HG03342 (cell line): ENCODE measurements at regions not wholly inside any gene's neighbourhood (a gene's known extent, or its start where the extent isn't known, plus 50 kb on each side); places are given as distances from the start of the nearest gene placed in this dataset.
"Not testable (repeated sequence)": the region's sequence is repeated elsewhere in the genome, so short reads cannot be mapped to it uniquely, and the experiment has no call there.

Experiments used
- ATAC-seq: cut with Tn5 transposase; IDR thresholded peaks from one replicate; pipeline ENCODE4 v1.9.1; 2021; ENCODE audit warnings: mild to moderate bottlenecking, moderate library complexity; ENCODE audit not compliant: unreplicated experiment

DNA sequence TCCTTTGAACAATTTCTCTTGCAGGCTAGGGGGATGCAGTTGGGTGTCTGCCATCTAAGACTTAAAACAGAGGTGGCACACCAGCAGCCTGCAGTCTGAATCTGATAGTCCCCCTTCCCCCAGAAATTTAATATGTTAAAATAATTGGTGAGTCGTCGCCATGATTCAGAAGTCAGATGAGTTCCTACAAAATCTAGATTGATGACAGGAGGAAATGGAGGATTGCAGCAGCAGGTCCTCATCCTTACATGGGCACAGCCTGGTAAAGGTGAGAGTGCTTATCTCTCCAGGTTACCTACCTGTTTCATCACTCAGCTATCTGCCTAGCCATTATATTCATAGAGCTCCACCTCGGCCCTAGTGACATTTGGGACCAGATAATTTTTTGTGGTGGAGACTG lies 112.3 kb downstream of the PCSK1 start:
- no peak for ATAC-seq

DNA sequence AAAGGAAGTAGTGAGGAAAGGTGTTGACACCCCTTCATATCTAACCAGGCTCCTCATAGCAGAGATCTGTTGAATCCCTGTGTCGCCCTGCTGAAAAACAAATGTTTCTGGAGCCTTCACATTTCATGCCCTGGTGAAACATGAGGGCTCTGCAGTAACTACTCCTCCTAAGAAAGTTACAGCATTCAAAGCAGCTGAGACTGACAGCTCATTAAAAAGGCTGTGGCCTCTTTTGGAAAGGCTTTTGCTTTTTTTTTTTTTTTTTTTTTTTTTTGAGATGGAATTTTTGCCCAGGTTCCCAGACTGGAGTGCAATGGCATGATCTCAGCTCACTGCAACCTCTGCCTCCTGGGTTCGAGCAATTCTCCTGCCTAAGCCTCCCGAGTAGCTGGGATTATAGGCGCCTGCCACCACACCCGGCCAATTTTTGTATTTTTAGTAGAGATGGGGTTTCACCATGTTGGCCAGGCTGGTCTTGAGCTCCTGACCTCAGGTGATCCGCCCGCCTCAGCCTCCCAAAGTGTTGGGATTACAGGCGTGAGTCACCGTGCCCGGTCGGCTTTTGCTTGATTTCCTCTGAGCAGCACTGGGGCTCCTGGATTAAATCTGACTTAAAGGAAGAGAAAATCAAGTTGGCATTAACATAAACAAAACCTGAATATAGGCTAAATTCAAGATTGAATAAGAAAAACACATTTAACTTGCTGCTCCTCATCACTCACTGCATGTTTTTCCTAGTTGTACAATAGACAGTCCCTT lies 112.9 kb downstream of the PCSK1 start:
- not testable (repeated sequence) for ATAC-seq

DNA sequence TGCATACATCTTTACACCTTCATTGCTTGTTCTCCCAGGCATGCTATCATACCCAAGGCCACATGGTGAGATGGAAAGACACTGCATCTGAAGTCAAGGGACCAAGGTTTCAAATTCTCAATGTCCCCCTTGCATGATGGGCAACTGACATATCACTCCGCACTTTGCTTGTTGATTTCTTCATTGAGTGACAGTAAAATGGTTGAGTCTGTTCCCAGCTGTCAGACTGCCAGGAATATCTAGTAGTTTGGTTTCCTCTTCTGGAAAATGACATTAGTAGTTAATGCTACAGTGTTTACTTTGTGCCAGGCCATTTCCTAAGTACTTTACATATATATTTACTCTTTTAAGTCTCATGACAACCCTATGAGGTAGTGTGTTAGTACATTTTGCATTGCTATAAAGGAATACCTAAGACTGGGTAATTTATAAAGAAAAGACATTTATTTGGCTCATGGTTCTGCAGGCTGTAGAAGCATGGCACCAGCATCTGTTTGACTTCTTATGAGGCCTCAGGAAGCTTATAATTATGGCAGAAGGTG lies 114.4 kb downstream of the PCSK1 start:
- no peak for ATAC-seq

DNA sequence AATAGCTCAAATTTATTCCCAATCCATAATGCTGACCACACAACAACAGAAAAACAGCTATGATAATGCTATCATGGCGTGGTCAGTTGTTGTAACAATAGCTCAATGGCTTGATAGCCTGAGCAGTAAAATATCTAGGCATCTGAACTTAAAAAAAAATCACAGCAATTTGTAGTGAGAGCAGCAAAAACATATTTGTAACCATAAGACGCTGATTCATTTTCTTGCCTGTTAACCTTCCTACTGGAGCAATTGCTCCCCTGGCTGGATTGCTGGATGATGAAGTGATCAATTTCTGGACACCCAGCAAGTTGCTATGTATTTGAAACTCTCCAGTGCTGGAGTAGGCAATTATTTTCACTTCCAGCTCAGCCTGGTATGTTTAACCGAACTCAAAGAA lies 115.1 kb downstream of the PCSK1 start:
- ATAC-seq = no peak

DNA sequence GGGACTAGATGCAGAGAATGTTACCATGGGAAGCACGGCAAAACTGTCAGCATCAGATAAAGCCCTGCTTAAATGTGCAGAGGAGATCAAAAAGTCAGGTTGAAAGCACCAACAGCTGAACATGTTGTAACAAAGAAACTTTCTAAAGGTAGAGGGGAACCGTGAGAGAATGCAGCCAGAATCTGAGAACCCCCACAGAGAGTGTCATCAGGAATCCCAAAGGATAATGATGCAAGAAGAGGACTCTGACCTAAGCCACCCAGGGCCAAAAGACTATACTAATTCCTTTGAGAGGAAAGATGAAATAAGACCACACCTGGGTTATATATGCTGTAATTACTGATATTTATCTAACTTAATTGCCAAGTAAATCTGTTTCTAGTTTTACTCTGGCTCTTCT lies 116.6 kb downstream of the PCSK1 start:
- ATAC-seq = no peak

DNA sequence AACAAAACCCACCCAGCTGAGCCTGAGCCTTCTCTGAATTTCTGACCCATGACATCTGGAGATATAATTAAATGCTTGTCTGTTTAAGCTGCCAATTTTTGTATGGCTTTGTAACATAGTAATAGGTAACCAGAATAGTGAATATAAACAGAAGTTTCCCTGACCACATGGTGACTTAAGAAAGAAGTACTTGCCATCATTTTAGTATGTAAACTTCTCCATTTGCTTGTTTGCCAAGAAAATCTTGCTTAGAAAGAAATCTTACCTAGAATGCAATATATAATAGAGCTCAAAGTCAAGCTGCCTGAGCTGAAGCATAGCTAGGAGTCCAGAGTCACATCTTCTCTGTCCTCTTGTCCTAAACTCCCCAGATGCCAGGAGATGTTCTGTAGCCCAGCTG lies 117.0 kb downstream of the PCSK1 start:
- peak; percentile 16 for ATAC-seq

DNA sequence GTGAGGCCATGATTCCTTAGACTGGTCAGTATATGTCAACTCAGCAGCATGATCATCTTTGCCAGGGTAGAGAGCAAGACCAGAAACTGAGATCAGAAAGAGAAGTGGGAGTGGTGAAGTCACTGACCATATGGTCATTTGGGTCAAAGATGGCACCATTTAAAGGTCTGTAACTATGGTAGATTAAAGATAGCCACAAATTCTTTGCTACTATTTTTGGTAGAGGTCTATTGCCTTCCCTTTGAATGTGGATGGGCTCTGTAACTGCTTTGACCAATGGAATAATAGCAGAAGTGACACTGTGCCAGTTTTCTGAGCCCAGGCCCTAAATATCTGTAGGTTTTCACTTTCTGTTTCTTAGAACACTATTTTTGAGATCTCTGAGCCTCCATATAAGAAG lies 117.6 kb downstream of the PCSK1 start:
- peak; percentile 74 for ATAC-seq

DNA sequence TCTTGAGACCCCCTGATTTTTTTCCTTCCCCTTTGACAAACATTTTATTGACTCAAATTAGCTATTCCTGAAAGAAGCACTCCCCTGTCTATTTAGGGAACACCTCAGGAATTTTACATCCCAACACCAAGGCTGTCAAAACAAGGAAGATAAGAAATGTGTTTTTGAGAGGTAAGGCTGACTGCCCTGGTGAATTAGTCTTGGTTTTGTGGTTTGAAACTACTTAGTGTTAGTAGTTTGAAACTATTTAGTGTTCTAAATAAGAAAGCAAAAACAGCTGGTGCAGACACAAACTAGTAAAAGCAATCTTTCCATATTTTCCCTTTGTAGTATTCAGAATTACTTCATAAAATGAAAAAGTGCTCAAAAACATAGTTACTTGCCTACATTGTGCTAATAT lies 120.7 kb downstream of the PCSK1 start:
- ATAC-seq = no peak

DNA sequence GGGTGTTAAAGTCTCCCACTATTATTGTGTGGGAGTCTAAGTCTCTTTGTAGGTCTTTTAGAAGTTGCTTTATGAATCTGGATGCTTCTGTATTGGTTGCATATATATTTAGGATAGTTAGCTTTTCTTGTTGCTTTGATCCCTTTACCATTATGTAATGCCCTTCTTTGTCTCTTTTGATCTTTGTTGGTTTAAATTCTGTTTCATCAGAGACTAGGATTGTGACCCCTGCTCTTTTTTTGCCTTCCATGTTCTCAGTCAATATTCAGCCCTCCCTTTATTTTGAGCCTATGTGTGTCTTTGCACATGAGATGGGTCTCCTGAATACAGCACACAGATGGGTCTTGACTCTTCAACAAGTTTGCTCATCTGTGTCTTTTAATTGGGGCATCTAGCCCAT lies 126.0 kb downstream of the PCSK1 start:
- not testable (repeated sequence) for ATAC-seq

DNA sequence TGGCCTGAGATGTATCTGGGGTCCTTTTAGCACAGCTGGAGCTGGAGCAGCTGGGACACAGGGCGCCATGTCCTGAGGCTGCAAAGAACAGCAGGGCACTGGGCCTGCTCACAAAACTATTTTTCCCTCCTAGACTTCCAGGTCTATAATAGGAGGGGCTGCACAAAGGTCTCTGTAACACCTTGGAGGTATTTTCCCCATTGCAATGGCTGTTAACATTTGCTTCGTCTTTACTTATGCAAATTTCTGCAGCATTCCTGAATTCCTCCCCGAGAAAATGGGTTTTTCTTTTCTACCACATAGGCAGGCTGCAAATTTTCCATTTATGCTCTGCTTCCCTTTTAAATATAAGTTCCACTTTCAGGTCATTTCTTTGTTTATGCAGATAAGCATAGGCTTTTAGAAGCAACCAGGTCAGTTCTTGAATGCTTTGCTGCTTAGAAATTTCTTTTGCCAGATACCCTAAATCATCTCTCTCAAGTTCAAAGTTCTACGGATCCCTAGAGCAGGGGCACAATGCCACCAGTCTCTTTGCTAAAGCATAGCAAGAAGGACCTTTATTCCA lies 130.8 kb downstream of the PCSK1 start:
- ATAC-seq = no peak

DNA sequence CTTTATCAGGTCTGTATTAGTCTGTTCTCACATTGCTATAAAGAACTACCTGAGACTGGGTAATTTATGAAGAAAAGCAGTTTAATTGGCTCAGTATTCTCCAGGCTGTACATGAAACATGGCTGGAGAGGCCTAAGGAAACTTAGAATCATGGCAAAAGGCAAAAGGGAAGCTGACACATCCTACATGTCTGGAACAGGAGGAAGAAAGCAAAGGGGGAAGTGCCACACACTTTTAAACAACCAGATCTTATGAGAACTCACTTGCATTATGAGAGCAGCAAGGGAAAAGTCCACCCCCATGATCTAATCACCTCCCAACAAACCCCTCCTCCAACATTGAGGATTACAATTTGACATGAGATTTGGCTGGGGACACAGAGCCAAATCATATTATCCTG lies 132.1 kb downstream of the PCSK1 start:
- no peak for ATAC-seq

DNA sequence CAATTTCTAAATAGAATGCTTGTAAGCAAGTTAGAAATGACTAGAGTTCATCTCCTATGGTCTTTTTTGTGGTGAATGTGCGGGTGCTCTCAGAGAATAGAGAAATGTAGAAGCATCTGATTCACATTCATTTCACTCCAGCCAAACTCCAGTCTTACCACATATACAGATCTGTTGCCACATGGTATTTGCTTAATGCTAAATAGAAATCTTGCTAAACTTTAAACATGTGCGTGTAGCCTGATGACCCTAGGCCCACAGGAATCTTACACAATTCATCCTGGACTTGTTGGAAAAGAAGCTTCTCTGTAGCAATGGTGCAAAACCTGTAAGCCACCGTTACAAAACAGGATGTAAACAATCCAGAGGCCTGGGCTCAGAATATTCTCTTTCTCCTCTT lies 135.2 kb downstream of the PCSK1 start:
- no peak for ATAC-seq

DNA sequence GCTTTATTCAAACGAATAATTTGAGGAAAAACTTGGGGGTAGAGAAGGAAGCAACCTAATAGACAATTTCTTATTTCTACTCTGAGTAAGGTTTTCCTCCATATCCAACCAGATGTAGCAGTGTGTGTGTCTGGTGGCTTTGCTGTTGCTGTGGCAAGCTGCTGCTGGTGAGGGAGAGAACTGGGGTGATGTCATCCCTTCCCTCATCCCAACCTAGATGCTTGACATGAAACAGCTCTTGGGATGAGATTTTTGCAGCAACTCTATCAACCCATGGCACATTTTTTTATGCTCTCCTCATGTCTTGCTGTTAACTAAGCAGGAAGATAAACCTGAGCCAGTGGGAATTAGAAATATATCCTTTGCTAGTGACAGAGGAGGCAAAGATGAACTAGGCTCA lies 135.8 kb downstream of the PCSK1 start:
- ATAC-seq = no peak

DNA sequence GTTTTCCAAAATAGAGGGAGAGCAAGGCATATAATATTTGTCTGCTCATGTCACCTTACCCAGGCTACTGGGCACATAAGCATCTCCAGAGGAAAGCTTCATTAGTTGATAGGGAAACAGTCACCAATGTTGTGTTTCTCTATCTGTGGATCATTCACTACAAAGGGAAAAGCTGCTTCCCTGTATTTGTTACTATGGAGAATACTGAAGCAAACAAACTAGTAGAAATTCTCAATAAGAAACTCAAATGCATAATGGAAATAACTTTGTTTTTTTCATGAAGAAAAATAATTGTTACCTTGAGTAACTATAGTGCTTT lies 138.2 kb downstream of the PCSK1 start:
- ATAC-seq = no peak

DNA sequence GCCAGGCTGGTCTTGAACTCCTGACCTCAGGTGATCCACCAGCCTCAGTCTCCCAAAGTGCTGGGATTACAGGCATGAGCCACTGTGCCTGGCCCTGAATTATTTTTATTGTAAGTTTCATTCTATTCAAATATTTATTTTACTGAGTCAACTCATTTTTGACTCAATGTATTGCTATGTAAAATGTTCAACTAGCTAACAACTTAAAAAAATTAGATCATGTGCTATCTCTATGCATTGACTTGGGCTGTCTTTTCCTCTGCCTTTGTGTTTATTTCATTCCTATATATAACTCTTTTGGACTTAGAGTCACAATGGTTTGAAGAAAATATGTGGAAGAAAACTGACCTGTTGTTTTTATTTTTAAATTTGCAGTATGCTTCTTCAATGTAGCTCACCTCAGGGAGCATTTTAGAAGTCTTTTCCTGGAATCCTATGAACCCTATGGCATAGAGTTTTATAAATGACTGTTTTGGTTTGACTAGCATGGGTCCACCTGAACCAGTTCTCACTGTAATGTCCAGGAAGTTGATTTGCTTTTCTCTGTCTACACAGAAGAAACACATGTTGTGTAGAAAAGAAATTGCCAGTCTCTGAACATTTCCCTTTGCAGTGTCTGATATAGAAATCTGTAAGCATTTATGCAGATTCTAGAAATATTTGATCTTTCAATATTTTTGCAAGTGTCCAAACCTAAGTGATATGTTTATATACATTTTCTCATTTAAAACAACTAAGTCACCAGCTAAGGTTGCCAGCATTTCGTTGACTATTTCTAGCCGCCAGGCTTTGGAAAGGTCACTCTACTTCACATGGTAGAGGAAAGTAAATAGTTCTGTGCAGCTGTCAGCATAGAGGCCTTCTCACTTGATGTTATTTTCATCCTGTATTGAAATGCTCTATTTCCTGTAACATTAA lies 138.8 kb downstream of the PCSK1 start:
- ATAC-seq = no peak

DNA sequence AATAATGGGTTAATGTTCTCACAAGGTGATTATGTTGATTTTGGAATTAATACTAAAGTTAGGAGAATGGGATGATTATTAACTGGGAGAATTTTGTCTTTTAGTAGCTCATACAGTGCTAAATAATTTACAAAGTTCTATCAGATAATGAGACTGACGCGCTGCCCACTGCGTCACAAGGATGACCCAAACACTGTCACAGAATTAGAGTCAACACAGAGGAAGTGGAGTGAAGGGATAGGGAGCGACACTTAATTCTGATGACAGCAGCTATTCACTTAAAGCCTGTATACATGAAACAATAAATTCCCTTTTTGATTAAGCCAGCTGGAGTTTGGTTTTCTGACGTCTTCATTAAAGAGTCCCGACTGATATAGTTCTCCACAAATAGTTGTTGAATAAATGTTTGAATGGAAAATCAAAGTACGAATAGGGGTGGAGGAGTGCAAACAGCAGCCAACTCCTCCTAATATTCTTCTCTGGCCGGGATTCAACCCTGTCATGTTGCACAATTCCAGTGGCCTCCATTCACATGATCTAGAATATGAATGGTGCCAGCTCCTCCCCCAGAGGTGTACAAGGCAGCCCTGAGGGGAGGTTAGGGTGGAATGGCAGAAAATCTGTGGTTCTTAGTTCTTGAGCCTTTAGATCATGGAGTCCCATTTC lies 140.3 kb downstream of the PCSK1 start:
- no peak for ATAC-seq

DNA sequence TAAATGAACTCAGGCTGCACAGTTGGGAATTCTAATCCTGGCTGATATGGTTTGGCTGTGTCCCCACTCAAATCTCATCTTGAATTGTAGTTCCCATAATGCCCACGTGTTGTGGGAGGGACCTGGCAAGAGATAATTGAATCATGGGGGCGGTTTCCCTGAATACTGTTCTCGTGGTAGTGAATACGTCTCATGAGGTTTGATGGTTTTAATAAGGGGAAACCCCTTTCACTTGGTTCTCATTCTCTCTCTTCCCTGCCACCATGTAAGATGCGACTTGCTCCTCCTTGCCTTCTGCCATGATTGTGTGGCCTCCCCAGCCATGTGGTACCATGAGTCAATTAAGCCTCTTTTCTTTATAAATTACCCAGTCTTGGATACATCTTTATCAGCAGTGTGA lies 143.8 kb downstream of the PCSK1 start:
- not testable (repeated sequence) for ATAC-seq

DNA sequence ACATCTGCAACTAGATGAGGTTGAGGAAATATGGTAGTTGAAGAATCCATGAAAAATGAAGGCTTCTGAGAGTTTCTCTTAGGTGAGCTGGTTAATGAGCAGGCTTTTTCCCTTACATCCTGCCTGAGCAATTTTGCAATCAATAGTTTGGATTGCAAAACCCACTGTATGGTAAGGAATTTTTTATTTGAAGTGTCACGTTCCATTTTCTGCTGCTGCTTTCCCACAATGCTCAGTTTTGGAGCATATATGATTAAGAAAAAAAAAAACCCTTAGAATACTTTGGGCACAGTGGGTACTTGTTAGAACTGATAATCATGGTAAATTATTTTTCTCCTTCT lies 144.2 kb downstream of the PCSK1 start:
- no peak for ATAC-seq

DNA sequence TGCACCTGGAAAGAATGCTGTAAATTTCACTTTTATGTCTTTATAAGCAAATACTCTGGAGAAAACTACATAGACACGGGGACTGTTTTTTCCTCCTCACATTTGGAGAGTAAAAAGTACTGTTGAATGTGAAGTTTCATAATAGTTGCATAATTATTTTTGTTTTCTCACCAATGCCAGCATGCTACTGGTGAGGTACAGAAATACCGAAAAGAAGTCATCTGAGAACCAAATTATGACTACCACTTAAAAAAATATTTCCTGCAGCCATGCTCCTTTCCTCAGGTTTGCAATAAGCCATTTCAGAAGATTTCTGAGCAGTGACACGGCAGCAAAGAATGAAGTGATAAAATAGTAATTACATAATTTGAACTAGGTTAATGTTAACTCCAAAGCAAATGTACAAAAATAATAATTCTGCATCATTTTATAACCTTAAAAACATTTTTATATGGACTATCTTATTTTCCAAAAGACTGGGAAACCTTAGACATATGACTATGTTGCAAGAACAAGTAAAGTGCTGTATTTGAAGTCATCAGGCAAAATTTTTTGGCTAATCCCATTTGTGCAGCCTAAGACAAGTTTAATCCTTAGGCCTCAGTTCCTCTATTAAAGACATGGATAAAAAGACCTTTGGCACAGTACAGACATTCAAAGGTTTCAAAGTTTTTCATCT lies 144.7 kb downstream of the PCSK1 start:
- ATAC-seq = no peak

DNA sequence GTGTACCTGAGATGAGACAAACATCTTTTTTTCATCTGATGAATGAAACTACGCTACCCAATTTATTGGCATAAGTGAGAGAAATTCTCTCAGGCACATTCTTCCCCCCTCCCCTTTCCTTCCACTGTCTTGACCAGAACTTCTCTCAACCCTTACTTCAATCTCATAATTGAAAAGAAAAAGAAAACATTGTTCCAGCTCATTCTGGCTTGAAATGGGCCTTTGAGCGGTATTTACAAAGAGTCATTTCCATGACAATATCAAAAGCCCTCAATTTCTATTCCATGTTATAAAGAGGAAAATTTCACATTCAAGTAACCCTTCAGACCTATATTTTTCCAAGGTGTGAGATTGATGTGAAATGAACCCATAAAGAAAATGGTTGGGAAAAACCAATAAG lies 145.9 kb downstream of the PCSK1 start:
- ATAC-seq = no peak

DNA sequence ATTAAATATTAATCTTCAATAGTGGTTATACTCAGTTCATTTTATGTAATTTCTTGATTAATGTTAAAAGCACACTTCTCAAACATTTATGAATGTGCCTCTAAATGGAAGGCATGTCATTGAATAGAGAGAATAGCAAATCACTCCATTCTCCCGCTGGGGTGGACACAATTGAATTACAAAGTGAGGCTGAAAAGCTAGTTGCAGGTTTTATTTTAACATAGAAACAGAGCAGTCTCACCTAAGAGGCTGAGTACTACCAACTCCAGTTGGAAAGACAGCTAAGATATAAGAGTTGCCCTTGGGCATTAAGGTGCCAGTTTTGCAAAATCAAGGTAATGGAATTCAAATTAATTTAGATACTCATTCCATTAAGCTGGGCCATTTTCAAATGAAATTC lies 147.2 kb downstream of the PCSK1 start:
- no peak for ATAC-seq
